CD4-positive, alpha-beta T cell treated with Interleukin-15 for 4 hours (primary cell): ENCODE measurements at regions not wholly inside any gene's neighbourhood (a gene's known extent, or its start where the extent isn't known, plus 50 kb on each side); places are given as distances from the start of the nearest gene placed in this dataset.
A peak's percentile ranks its signal among the peaks of the same experiment; 100 is the strongest.

Experiments used
- DNase-seq: peaks from one replicate; pipeline ENCODE4 v3.0.0-alpha.2; 2020; ENCODE audit warnings: low spot score

DNA sequence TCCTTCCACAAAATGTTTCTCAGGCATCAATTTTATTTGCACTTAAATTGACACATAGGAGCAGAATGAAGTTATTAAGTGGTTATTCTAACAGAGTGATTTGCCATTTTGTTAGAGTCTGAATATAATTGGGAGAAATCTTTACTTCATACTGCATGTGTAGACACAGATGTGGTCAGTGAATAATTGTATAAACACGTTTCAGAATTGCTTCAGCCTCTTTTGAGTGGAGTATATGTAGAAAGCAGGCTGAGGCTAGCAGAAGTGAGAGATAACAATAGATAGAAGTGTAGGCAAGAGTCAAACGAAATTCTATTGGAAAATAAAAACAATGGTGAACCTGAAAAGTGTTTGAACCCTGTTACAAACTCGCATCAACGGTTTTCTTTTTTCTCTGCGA is 270.7 kb downstream of the TMEM167A start:
- no peak for DNase-seq

DNA sequence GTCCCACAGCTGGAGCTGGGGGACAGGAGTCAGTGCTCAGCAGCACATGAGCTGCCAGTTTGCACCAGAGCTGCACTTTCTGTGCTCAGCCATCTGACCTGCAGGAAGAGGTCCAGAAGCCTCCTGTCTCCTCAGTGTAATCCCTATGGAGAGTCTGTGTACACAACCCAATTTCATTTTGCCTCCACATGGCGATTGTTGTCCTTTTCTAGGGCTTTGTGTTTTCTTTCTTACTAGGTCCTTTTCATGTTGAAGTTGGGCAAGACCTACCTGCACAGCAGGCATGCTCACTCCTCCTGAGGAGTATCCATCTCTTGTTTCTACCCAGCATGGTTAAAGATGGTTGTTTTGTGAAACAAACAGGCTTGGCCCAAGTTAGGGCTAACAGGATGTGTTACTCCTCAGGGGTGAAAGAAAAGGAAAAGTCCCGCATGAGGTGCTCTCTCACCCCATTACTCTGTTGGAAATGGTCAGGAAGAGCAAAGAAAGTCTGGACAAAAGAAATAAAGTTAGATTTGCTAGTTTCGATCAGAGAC is 273.0 kb downstream of the TMEM167A start:
- no peak for DNase-seq

DNA sequence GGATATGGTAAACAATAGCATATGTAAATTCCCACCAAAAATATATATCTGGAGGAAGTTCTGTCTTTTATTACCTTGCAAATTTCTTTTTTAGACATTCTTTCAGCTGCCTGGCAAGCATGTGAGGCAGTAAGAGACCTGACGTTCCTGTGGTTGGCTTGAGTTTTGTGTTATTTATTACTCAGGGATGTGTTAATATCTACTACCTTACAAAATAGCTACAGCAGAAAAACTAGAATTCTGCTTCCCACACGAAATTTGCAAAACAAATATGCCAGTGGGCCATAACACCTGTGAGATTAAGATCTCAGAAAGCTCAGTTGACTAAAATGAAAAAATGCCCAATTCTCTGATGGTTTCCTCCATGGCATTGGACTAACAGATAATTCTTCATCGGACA is 274.2 kb downstream of the TMEM167A start:
- no peak for DNase-seq

DNA sequence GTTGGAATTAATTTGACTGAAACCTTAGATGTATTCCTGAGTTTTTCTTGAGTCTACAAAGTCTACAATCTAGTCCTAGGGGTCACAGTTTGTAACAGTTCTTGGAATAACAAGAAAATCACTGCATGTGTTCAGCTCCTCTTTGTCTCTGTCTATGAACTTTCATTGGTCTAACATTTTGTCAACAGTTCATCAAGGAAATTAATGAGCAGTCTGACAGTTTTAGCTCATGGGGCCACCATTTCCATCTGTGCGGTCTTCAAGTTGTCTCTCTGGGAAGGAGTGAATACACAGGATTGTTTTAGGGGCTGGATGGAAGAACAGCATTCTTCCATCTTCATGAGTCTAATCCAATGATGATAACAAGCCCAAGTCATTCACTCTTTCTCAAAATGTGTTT is 276.4 kb downstream of the TMEM167A start:
- DNase-seq: no peak

DNA sequence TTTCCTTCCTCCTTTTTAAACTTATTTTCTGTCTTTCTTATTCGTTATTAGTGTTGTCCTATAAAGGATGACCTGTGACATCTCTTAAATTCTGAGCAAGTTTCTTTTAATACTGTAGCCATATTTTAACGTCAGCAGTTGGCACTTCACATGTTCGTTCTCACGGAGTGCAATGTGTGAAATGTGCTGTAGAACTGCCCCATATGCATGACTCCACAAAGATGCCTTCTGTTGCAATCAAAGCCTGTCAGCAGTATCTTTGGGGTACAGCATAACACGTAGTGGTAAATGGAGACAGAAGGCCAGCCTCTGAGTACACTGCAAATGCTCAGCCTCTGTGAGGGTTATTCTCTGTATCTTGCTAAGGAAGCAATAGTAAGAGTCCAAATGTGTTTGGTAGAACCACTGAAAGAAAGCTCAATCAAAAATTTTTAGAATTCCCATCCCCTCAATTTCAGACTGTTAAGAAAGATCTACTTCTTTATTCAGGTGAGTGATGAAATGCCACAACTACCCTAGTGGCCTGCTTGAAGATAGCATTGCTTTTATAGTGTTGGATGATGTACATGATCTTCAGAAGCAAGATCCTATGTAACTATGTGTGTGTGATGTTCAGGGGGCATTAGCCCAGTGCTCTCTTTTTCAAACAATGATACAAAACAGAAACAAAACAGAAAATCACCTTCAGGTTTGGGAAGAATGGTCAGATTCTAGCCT is 277.7 kb downstream of the TMEM167A start:
- no peak for DNase-seq

DNA sequence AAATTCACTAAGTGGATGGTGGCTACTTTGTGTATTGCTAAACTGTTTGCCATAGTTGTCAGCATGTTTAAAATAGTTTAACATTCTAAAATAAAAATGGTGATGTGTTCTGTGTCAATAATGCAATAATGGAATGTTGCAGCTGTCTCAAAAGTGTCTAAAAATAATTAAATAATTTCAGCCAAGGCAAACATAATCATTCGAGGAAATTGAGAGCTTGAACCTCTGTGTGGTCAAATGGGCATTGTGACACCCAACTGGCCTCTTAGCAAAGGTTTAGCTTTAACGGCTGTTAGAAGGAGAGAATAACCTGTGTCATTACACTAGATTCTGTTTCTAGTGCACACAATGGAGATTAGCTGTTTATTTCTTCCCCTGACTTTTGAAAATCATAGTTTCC is 278.5 kb downstream of the TMEM167A start:
- no peak for DNase-seq

DNA sequence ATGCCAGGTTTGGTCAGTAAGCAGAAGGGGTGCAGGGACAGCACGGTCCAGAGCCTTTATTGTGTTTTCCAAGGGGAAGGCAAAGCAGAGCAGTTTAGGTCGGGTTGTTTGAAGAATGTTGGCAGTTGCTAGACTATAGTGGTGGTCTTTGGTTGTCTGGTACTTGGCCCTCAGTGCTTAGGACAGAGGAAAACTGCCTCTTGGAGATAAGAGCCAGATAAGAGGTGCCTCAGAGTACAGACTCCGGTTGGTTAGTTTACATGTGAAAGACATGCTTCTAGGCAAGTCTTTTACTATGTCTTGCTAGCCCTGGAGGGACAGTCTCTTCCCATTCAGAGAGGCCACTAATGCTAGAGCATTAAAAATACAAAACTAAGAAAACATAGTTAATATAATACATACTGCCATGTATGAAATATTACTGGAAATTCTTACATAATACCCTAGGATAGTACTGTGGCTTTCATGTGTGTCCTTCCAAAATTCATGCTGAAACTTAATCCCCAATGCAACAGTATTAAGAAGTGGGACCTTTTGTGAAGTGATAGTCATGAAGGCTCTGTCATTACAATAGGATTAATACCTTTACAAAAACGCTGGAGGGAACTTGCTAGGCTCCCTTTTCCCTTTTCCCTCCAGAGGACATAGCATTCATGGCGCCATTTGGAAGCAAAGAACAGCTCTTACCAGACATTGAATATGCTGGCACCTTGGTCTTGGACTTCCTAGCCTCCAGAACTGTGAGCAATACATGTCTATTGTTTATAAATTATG is 280.4 kb downstream of the TMEM167A start:
- DNase-seq: no peak

DNA sequence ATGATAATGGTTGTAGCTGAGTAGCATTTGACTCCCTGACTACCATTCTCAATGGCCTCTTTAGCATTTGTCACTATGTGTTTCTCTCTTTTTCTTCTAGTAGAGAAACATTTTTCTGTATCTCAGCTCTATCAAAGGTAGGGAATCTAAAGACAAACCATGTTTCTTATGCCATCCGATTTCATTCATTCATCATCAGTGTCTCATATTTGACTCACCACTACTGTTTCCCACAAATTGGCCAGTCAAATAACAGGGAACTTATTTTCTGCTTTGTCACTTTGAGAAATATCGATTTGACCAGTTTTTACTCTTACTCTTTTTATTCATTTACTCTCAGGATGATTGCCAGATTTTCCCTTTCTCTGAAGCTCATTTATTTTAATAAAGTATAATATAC is 282.3 kb downstream of the TMEM167A start:
- no peak for DNase-seq

DNA sequence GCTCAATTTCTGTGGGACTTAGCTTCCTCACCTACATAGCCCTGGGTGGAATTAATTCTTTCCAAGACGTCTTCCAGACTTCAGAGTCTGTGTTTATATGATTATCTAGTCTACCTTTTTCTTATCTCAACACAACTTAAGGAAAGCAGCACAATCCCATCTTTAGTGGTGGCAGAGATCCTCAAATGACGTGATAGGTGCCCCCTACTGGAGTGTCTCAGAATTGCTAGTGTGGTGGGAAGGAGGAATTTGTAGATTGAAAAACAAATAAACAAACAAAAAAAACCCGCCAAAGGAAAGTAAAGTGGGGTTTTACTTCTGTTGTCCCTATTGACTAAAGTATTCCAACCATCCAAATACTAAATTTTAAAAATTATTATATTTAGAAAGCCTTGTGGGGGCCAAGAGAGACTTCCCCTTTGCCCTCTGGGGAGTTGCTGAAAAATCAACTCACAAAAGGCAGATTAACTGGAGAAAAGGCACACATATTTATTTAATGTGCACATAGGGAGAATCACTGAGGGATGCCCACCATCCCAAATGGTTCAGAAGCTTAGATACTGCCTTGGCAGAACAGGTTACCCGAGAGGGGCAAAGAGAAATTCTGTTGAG is 283.3 kb downstream of the TMEM167A start:
- peak; percentile 48 for DNase-seq

DNA sequence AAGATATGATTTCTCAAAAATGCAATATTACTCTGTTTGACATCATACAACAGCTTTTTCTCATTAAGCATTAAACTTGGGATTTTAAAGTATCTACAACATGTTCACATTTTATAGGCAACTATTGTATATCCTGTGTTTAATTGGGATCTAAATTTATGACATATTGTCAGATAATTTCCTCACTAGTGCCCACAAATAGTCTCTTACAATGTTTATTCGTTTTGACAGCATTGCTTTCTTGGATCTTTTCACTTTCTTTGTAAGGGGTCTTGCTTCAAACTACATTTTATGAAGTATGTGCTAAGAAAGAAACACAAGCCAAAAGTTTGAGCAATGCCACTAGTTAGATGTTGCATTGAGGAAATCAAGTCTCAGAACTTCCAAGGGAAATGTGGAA is 285.1 kb downstream of the TMEM167A start:
- DNase-seq: no peak

DNA sequence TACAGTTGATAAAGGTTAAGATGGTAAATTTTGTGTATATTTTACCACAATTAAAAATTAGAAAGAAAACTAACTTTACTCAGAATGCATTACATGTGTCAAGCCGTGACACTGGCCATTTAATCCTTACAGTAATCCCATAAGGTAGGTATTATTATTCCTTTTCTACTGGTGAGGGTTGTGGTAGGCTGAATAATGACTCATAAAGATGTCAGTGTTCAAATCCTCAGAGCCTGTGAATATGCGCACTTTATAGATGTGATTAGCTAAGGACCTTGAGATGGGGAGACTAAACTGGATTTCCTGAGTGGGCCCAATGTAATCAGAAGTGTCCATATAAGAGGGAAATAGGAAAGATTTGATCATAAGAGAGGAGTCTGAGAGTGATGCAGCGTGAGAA is 288.1 kb downstream of the TMEM167A start:
- no peak for DNase-seq

DNA sequence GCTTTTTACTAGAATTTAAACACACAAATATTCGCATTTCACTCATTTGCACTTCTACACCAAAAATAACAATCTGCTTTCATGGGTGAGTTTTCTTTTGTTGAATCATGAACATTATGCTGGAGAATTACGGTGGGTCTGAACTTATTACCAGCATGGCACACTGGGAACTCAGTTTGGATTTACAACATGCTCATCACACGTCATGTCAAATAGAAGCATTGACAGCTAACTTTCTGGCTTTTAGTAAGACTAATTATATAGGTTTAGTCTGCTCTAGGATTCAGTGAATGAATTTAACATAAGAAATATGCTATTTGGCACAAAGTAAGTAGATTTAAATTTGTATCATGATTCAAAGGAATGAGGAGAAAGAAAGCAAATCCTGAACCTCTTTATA is 290.4 kb downstream of the TMEM167A start:
- no peak for DNase-seq

DNA sequence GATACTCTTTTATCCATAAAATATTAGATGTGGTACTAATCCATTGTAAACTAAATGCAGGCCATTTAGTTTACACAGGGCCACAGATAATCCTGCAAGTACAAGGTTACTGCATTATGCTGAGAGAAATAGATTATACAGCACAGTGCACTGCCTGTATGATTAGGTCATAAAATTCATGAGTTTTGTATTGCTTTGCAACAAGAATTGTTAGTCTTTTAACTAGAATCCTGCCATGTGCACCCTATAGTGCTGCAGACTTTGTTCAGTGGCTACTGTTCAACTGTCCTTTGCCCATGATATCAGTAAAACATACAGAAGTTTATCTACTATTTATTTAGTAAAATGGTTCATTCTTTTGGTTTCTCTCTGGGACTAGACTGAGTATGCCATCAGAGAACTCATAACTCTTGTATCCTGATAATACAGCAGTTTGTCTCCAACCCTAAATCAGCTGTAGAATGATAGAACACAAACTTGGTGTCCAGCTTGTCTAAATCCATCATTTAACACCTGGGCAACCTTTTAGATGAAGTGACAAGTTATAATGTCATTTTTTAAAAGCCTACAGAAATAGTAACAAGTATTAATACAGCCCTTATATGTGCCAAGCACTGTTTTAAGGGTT is 291.2 kb downstream of the TMEM167A start:
- DNase-seq: no peak

DNA sequence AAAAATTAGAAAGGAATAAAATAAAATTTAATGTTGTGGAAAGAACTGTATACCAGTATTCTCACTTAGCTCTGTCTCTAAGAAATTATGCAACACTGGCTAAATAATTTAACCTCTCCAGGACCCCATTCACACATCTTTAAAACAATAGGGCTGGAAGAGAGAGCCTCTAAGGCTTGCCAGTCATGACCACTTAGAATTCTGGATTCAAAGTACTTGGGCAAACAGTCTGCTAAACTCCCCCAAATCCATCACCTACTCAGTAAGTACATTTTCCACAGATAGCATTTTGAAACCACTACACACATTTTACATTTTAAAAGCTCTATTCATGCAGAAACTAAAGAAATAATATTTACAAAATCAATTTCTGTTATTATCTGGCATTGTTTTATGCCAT is 291.7 kb downstream of the TMEM167A start:
- no peak for DNase-seq

DNA sequence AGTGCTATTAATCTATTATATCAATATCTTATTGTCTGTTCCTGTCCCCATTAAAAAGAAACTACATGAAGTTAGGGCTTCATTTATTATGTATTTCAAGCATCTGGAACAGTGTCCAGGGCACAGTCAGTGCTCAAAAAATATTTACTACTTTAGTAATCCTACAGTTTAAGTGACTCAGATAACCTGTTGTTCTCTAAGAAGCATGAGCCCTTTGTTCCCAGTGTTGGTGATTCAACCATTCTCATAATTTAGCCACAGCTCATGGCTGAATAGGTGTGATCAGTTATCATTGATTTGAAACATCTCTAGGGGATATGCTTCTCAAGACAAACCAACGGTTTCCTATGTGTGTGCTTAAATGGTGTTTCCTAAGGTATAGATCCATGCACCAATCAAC is 292.7 kb downstream of the TMEM167A start:
- no peak for DNase-seq

DNA sequence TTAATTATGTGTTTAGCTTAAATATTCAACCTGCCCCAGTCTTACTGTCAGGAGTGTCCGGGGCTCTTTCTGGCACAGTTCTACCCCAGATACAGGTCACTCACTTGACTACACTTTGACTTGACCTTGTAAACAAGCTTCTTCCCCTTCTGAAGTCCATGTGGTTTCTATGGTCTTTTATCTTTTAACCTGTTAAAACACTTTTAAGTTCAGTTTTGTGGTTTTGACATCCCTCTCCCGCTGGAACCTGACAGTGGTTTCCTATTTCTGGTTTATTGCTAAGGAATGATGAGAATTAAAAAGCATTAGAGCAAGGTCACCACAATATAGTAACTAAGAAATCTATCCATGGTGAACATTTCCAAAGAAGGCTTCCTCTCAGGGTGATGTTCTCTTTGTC is 300.1 kb downstream of the TMEM167A start:
- DNase-seq: no peak

DNA sequence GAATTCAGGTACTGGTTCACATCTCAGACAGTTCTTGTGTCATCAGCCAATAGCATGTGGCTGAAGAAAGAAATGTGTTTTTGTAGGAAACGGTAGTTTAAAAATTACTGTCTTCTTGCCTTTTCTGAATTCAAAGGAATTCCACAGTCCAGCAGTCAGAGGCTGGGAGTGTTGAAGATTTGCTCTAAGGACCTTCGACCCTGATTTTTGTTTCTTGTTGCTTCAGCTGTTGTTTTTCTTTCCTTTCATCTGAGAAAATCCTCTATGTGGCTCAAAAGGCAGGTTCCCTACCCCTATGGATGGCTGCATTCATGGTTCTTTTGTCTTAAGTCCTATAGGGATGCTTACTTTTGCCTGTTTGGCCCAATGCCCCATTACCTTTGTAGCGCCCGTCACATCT is 304.9 kb downstream of the TMEM167A start:
- no peak for DNase-seq

DNA sequence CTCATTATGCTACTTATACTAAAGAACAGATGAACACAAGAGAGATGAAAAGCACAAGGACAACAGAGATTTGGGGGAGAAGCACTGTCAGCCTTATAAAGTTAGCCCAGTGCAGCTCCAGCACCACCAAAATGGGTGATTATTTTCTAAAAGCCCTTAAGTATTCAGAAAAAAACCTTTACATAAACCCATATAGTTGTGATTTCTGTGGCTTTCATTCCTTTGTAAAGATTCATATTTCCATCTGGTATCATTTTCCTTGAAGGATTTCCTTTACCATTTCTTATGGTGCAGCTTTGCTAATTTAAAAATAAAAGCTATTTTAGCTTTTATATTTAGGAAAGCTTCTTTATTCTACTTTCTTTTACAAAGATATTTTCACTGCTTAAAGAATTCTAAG is 311.0 kb downstream of the TMEM167A start:
- no peak for DNase-seq

DNA sequence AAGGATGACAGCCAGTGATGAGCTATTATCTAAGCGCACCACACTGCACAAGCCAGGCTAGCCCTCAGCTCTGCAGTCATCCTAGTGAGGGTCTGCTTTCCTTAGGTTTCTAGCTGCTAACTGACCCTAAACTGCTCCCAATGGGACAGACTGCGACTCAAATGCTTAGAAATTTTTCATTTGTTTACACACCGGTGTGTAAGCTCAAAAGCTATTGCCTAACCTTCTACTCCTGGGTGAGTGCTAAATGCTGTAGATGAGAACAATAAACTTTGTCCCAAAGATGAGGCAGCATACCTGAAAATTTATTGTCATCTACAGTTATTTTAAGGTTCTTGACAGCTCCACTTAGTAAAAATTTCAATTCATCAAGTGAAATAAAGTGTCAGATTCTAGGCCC is 311.4 kb downstream of the TMEM167A start:
- DNase-seq: no peak

DNA sequence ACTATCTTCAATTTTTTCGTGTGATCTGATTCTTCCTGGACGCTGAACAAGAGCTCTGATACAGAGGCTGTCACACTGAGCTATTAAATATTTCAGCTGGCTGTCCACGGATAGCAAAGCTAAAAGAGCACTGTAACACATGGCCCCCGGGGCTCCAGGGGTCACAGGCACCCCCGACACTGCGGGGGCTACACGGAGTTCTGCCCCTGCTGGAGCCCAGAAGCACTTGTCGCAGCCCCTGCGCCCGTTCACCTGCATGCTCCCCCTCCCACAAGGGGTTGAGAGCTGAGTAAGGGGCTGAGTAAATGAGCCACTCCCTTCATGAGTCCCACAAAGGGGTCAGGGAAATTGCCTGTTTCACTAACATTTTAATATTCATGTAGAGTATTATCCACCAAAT is 316.3 kb downstream of the TMEM167A start:
- DNase-seq: no peak

DNA sequence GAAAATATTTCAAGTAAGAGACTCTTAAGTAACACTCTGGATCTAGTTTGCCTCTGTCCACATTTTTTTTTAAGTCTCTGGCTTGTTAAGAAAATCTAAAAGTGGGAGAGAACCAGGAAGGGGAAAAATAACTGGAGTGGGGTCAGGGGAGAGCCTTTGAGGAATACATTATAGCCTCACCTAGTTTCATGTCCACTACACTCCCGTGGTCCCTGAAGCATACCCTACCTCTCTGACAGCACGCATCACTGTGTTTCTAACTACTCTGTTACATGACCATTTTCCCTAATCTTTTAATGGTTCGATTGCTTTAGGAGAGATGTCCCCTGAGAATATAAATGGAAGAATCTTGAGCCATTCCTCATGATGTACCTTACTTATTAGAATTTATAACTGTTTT is 318.3 kb downstream of the TMEM167A start:
- no peak for DNase-seq

DNA sequence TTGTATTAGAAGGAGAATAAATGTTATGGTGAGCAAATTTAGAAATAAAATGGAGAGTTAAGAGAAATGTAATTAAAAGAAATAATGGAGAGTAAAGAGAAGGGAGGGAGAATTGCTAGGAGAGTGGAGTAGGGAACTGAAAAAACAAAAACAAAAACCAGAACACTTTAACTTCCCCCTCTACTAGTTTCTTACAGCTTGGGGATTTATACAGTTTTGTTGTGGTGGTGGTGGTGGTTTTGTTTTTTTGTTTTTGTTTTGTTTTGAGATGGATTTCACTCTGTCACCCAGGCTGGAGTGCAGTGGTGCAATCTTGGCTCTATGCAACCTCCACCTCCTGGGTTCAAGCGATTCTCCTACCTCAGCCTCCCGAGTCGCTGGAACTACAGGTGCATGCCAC is 322.4 kb downstream of the TMEM167A start:
- no peak for DNase-seq
